Islet precursor cell (in vitro differentiated cells): ENCODE measurements at regions not wholly inside any gene's neighbourhood (a gene's known extent, or its start where the extent isn't known, plus 50 kb on each side); places are given as distances from the start of the nearest gene placed in this dataset.

Source experiments
- DNase-seq: peaks from one replicate; pipeline ENCODE4 v3.0.0-alpha.2; 2018

- peak; percentile 22 for DNase-seq
Measured at GRCh38 chr17:27396045-27396444, 60.2 kb upstream of the KSR1 start.

GRCh38 chr17:27396941-27397340 is 59.3 kb upstream of the KSR1 start:
- peak; percentile 60 for DNase-seq

DNA sequence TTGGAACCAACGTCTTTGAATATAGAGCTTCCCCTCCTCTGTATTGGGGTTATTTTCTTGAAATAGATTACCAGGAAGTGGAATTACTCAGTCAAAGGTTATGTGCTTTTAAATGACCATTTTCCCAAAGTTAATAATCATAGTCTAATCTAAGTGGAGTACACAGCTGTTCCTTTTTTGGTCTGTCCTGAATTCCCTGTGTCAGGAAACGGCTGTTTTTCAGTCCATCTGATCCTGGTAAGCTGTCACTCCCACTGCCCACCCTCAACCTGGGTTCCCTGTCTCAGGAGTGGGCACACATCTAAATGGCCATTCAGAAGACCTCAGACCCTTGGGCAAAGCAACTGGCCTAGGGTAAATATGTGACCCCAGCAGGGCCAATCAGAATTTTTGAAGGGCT is 57.6 kb upstream of the KSR1 start:
- DNase-seq = no peak

GRCh38 chr17:27400991-27401390 is 55.3 kb upstream of the KSR1 start:
- DNase-seq = no peak

DNA sequence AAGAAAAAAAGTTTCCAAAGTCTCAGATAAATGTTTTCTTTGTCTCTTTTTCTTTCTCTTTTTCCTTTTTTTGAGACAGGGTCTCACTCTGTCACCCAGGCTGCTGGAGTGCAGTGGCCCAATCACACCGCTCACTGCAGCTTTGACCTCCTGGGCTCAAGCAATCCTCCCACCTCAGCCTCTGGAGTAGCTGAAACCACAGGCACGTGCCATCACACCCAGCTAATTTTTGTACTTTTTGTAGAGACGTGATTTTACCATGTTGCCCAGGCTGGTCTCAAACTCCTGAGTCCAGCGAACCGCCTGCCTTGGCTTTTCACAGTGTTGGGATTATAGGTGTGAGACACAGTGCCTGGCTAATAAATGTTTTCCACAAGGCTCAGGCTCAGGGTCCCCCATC is 53.3 kb upstream of the KSR1 start:
- no peak for DNase-seq

DNA sequence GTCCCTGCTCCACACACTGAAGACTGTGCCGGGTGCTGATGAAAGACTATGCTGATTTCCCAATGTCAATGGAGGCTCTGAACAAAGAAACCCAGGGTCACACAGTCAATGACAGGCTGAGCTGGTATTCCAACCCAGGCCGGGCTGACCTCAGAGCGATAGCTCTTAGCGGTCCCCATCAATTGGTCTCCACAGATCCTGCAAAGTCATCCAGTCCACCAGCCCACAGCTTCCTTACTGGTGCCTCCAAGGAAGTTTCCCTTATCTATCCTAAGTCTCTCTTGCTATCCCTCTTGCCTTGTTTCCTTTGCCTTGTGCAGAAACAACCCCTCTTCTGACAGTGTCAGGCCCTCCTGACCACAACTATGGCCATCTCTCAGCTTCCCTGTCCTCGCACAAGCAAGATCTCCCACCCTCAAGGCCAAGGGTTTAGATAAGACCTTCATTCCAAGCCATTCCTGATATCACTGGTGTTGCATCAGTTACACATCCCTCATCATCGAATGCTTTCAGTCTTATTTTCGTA is 52.7 kb upstream of the KSR1 start:
- no peak for DNase-seq

DNA sequence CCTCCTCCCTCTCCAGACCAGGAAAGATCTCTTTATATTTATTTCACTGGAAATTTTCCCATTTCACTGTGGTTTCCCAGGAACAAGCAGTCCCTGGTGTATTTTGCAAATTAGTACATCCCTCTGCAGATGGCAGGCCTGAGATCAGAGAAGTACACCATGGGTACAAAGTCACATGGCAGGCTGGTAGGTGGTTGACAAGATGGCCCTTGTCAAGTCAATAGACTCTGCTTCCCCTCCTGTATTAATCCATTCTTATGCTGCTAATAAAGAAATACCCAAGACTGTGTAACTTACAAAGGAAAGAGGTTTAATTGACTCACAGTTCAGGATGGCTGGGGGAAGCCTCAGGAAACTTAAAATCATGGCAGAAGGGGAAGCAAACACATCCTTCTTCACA is 51.6 kb upstream of the KSR1 start:
- DNase-seq = no peak
